GM21367 (cell line): ENCODE measurements at regions not wholly inside any gene's neighbourhood (a gene's known extent, or its start where the extent isn't known, plus 50 kb on each side); places are given as distances from the start of the nearest gene placed in this dataset.
"Not testable (repeated sequence)": the region's sequence is repeated elsewhere in the genome, so short reads cannot be mapped to it uniquely, and the experiment has no call there.

Experiments
- ATAC-seq: cut with Tn5 transposase; IDR thresholded peaks from one replicate; pipeline ENCODE4 v1.9.1; 2021; ENCODE audit not compliant: unreplicated experiment

- ATAC-seq = no peak
Measured at GRCh38 chr9:25094518-25094917, 548.8 kb upstream of the IZUMO3 start.

- ATAC-seq = no peak
Measured at GRCh38 chr9:25078202-25078601, 532.5 kb upstream of the IZUMO3 start.

- no peak for ATAC-seq
Measured at GRCh38 chr9:25048098-25048724, 502.5 kb upstream of the IZUMO3 start.

- ATAC-seq = not testable (repeated sequence)
Measured at GRCh38 chr9:25045469-25045868, 499.8 kb upstream of the IZUMO3 start.

GRCh38 chr9:25029743-25030142 lies 484.0 kb upstream of the IZUMO3 start:
- no peak for ATAC-seq

- no peak for ATAC-seq
Measured at GRCh38 chr9:25025686-25026085, 480.0 kb upstream of the IZUMO3 start.

GRCh38 chr9:25025156-25025555 lies 479.5 kb upstream of the IZUMO3 start:
- no peak for ATAC-seq

- ATAC-seq = no peak
Measured at GRCh38 chr9:25017779-25018178, 472.1 kb upstream of the IZUMO3 start.

- no peak for ATAC-seq
Measured at GRCh38 chr9:25010027-25010662, 464.4 kb upstream of the IZUMO3 start.

GRCh38 chr9:25003686-25004085 lies 458.0 kb upstream of the IZUMO3 start:
- ATAC-seq = no peak

GRCh38 chr9:24986331-24986730 lies 440.6 kb upstream of the IZUMO3 start:
- ATAC-seq = no peak

GRCh38 chr9:24970780-24971179 lies 425.1 kb upstream of the IZUMO3 start:
- not testable (repeated sequence) for ATAC-seq

GRCh38 chr9:24961762-24962161 lies 416.1 kb upstream of the IZUMO3 start:
- ATAC-seq = no peak

- ATAC-seq = no peak
Measured at GRCh38 chr9:24953070-24953469, 407.4 kb upstream of the IZUMO3 start.

GRCh38 chr9:24939109-24939850 lies 393.6 kb upstream of the IZUMO3 start:
- no peak for ATAC-seq

- no peak for ATAC-seq
Measured at GRCh38 chr9:24936117-24936516, 390.4 kb upstream of the IZUMO3 start.

GRCh38 chr9:24932785-24933184 lies 387.1 kb upstream of the IZUMO3 start:
- peak; percentile 55 for ATAC-seq

- no peak for ATAC-seq
Measured at GRCh38 chr9:24931894-24932293, 386.2 kb upstream of the IZUMO3 start.

- ATAC-seq = no peak
Measured at GRCh38 chr9:24912767-24913166, 367.1 kb upstream of the IZUMO3 start.

GRCh38 chr9:24901319-24901718 lies 355.6 kb upstream of the IZUMO3 start:
- ATAC-seq = no peak

- ATAC-seq = no peak
Measured at GRCh38 chr9:24900179-24900578, 354.5 kb upstream of the IZUMO3 start.

GRCh38 chr9:24899463-24899862 lies 353.8 kb upstream of the IZUMO3 start:
- ATAC-seq = no peak
